Mononuclear cell (primary cell): ENCODE measurements at regions not wholly inside any gene's neighbourhood (a gene's known extent, or its start where the extent isn't known, plus 50 kb on each side); places are given as distances from the start of the nearest gene placed in this dataset.

ENCODE experiments used
- H3K27me3 ChIP-seq: 2 replicates; pipeline ENCODE4 v1.6.0; 2011; ENCODE audit warnings: low read length, control low read depth; ENCODE audit not compliant: insufficient read depth
- H3K4me1 ChIP-seq: 2 replicates; pipeline ENCODE4 v1.5.1; 2011; ENCODE audit warnings: mild to moderate bottlenecking, low read length, control low read depth; ENCODE audit not compliant: insufficient read depth
- H3K4me3 ChIP-seq: 2 replicates; pipeline ENCODE4 v1.5.1; 2011; ENCODE audit warnings: mild to moderate bottlenecking, low read length, moderate library complexity
- H3K9me3 ChIP-seq: 2 replicates; pipeline ENCODE4 v1.5.1; 2011; ENCODE audit warnings: low read depth, mild to moderate bottlenecking, control low read depth, low read length

GRCh38 chr9:129480745-129481144, 140.2 kb downstream of the C9orf50 start:
- peaks cover 31% of the 10 kb centered on the region for H3K4me1 ChIP-seq
- peaks cover 5% of the 10 kb centered on the region for H3K27me3 ChIP-seq
- no peak overlapping the region for H3K4me3 ChIP-seq
- no peaks in the 10 kb centered on the region for H3K9me3 ChIP-seq

GRCh38 chr9:129480227-129480626, 140.7 kb downstream of the C9orf50 start:
- Histone ChIP-seq H3K4me3 (no peak overlapping the region), H3K9me3 (no peaks in the 10 kb centered on the region), H3K4me1 (peaks cover 31% of the 10 kb centered on the region), H3K27me3 (peaks cover 5% of the 10 kb centered on the region)

- Histone ChIP-seq H3K4me1 (peaks cover 31% of the 10 kb centered on the region), H3K9me3 (no peaks in the 10 kb centered on the region), H3K27me3 (peaks cover 5% of the 10 kb centered on the region), H3K4me3 (no peak overlapping the region)
Measured at GRCh38 chr9:129479631-129480011, 141.3 kb downstream of the C9orf50 start.

- H3K4me1 ChIP-seq = peaks cover 27% of the 10 kb centered on the region
- H3K27me3 ChIP-seq = peaks cover 5% of the 10 kb centered on the region
- no peak overlapping the region for H3K4me3 ChIP-seq
- no peaks in the 10 kb centered on the region for H3K9me3 ChIP-seq
Measured at GRCh38 chr9:129478961-129479630, 141.8 kb downstream of the C9orf50 start.

- H3K9me3 ChIP-seq = no peaks in the 10 kb centered on the region
- H3K4me1 ChIP-seq = peaks cover 20% of the 10 kb centered on the region
- H3K27me3 ChIP-seq = peaks cover 3% of the 10 kb centered on the region
Measured at GRCh38 chr9:129478461-129478860, 142.4 kb downstream of the C9orf50 start.

GRCh38 chr9:129476821-129477611, 143.9 kb downstream of the C9orf50 start:
- Histone ChIP-seq H3K4me3 (no peak overlapping the region), H3K27me3 (peaks cover 3% of the 10 kb centered on the region), H3K9me3 (no peaks in the 10 kb centered on the region), H3K4me1 (peaks cover 12% of the 10 kb centered on the region)

More at GRCh38 chr9:129478461-129478860, 142.4 kb downstream of the C9orf50 start:
- no peak overlapping the region for H3K4me3 ChIP-seq

GRCh38 chr9:129474740-129475404, 146.0 kb downstream of the C9orf50 start:
- Histone ChIP-seq H3K4me3 (no peak overlapping the region), H3K27me3 (no peaks in the 10 kb centered on the region), H3K4me1 (peaks cover 18% of the 10 kb centered on the region), H3K9me3 (no peaks in the 10 kb centered on the region)

GRCh38 chr9:129473523-129474244, 147.2 kb downstream of the C9orf50 start:
- H3K9me3 ChIP-seq = no peaks in the 10 kb centered on the region
- H3K4me3 ChIP-seq = no peak overlapping the region
- no peaks in the 10 kb centered on the region for H3K27me3 ChIP-seq
- H3K4me1 ChIP-seq = peaks cover 20% of the 10 kb centered on the region

- Histone ChIP-seq H3K27me3 (no peaks in the 10 kb centered on the region), H3K9me3 (no peaks in the 10 kb centered on the region), H3K4me3 (no peak overlapping the region)
Measured at GRCh38 chr9:129472651-129473102, 148.2 kb downstream of the C9orf50 start.

GRCh38 chr9:129471201-129472019, 149.5 kb downstream of the C9orf50 start:
- Histone ChIP-seq H3K27me3 (no peaks in the 10 kb centered on the region), H3K4me3 (no peak overlapping the region), H3K4me1 (peaks cover 13% of the 10 kb centered on the region), H3K9me3 (no peaks in the 10 kb centered on the region)

More at GRCh38 chr9:129472651-129473102, 148.2 kb downstream of the C9orf50 start:
- peaks cover 20% of the 10 kb centered on the region for H3K4me1 ChIP-seq

- no peak overlapping the region for H3K4me3 ChIP-seq
- H3K4me1 ChIP-seq = peaks cover 12% of the 10 kb centered on the region
- H3K27me3 ChIP-seq = no peaks in the 10 kb centered on the region
- no peaks in the 10 kb centered on the region for H3K9me3 ChIP-seq
Measured at GRCh38 chr9:129469988-129470316, 150.9 kb downstream of the C9orf50 start.

GRCh38 chr9:129469188-129469987, 151.5 kb downstream of the C9orf50 start:
- peaks cover 12% of the 10 kb centered on the region for H3K4me1 ChIP-seq
- H3K4me3 ChIP-seq = no peak overlapping the region
- no peaks in the 10 kb centered on the region for H3K9me3 ChIP-seq
- no peaks in the 10 kb centered on the region for H3K27me3 ChIP-seq

- H3K4me3 ChIP-seq = no peak overlapping the region
- H3K9me3 ChIP-seq = no peaks in the 10 kb centered on the region
- peaks cover 12% of the 10 kb centered on the region for H3K4me1 ChIP-seq
- no peaks in the 10 kb centered on the region for H3K27me3 ChIP-seq
Measured at GRCh38 chr9:129467739-129468666, 152.9 kb downstream of the C9orf50 start.
